Gastrocnemius medialis (tissue), 4 donors: ENCODE measurements at regions not wholly inside any gene's neighbourhood (a gene's known extent, or its start where the extent isn't known, plus 50 kb on each side); places are given as distances from the start of the nearest gene placed in this dataset.
"Not testable (repeated sequence)": the region's sequence is repeated elsewhere in the genome, so short reads cannot be mapped to it uniquely, and the experiment has no call there.

Source experiments
- ATAC-seq, 2 donors: fragments of 150-250 bp; one replicate each; pipeline ENCODE4 v1.9.1; 2016
- DNase-seq, 2 donors: peaks; one replicate each; pipeline ENCODE4 v3.0.0-alpha.2; 2019
- H3K27ac ChIP-seq, 4 donors: fragments of 200-600 bp; sonication (generic); 1 replicate in 1 of 4; 2 replicates in 3 of 4; pipeline ENCODE4 v1.5.1; 2016 to 2018; ENCODE audit warnings: mild to moderate bottlenecking in 2 of 4, moderate library complexity in 1 of 4
- H3K27me3 ChIP-seq, 3 donors: fragments of 200-600 bp; sonication (generic) in 2 of 3; 1 replicate in 1 of 3; 2 replicates in 2 of 3; pipeline versions ENCODE4 v1.5.1 to v1.6.0; 2016 to 2019; ENCODE audit warnings: mild to moderate bottlenecking in 1 of 3, moderate library complexity in 1 of 3
- H3K36me3 ChIP-seq, 2 donors: fragments of 200-600 bp; sonication (generic) in 1 of 2; one replicate each; pipeline ENCODE4 v1.5.1; 2017 to 2018
- H3K4me1 ChIP-seq, 2 donors: fragments of 200-600 bp; sonication (generic) in 1 of 2; one replicate each; pipeline ENCODE4 v1.5.1; 2016 to 2017; ENCODE audit warnings: mild to moderate bottlenecking in 2 of 2
- H3K4me3 ChIP-seq, 4 donors: fragments of 200-600 bp; sonication (generic) in 3 of 4; 1 replicate in 1 of 4; 2 replicates in 3 of 4; pipeline ENCODE4 v1.5.1; 2016 to 2019; ENCODE audit warnings: mild to moderate bottlenecking in 2 of 4
- H3K9me3 ChIP-seq, 3 donors: fragments of 200-600 bp; sonication (generic) in 2 of 3; 1 replicate in 1 of 3; 2 replicates in 2 of 3; pipeline ENCODE4 v1.5.1; 2016 to 2019
- POLR2A ChIP-seq, 2 donors: fragments of 450-650 bp; IDR thresholded peaks; one replicate each; pipeline ENCODE4 v1.6.1; 2017; ENCODE audit warnings: antibody characterized with exemption in 2 of 2, mild to moderate bottlenecking in 2 of 2, moderate library complexity in 2 of 2
- in situ Hi-C, 4 donors: fragments of 200-750 bp; cut with MboI; loops; one replicate each; pipeline versions ENCODE4 v1.15.0 to v1.8.0; 2017; ENCODE audit warnings: low sequenced_read_pairs in 4 of 4
- intact Hi-C: fragments of 100-400 bp; cut with DNase I; formaldehyde crosslinking; loops from one replicate; pipeline ENCODE4 v1.15.1; 2023; ENCODE audit warnings: low total_unique reads
- TF ChIP-seq, protein P1 (sequence below), 5 experiments: fragments of 450-650 bp in 3 of 5; fragments of 200-600 bp in 2 of 5; sonication (generic) in 2 of 5; IDR thresholded peaks in 4 of 5; conservative IDR thresholded peaks in 1 of 5; 1 replicate in 4 of 5; 2 replicates in 1 of 5; pipeline ENCODE4 v1.5.1; 2016 to 2019; ENCODE audit warnings: antibody characterized with exemption in 5 of 5, mild to moderate bottlenecking in 3 of 5, moderate library complexity in 3 of 5

- Histone ChIP-seq H3K4me1 (no peaks in the 10 kb centered on the region), H3K27ac (no peak overlapping the region), H3K9me3 (no peaks in the 10 kb centered on the region), H3K36me3 (no peaks in the 10 kb centered on the region), H3K4me3 (no peak overlapping the region), H3K27me3 (no peaks in the 10 kb centered on the region)
- in situ Hi-C loops, result no loop called here
- intact Hi-C loops, result no loop called here
- TF ChIP-seq, protein P1, sequence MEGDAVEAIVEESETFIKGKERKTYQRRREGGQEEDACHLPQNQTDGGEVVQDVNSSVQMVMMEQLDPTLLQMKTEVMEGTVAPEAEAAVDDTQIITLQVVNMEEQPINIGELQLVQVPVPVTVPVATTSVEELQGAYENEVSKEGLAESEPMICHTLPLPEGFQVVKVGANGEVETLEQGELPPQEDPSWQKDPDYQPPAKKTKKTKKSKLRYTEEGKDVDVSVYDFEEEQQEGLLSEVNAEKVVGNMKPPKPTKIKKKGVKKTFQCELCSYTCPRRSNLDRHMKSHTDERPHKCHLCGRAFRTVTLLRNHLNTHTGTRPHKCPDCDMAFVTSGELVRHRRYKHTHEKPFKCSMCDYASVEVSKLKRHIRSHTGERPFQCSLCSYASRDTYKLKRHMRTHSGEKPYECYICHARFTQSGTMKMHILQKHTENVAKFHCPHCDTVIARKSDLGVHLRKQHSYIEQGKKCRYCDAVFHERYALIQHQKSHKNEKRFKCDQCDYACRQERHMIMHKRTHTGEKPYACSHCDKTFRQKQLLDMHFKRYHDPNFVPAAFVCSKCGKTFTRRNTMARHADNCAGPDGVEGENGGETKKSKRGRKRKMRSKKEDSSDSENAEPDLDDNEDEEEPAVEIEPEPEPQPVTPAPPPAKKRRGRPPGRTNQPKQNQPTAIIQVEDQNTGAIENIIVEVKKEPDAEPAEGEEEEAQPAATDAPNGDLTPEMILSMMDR (IDR thresholded peaks at IDR 0.05 in 4 of 5, conservative IDR thresholded peaks at IDR 0.05 in 1 of 5), result no peak
- TF ChIP-seq POLR2A (IDR thresholded peaks at IDR 0.05), result no peak
- DNase-seq, result no peak
- no peak for ATAC-seq
Observed at GRCh38 chr9:90515510-90515909, 127.1 kb downstream of the DIRAS2 start.

DNA sequence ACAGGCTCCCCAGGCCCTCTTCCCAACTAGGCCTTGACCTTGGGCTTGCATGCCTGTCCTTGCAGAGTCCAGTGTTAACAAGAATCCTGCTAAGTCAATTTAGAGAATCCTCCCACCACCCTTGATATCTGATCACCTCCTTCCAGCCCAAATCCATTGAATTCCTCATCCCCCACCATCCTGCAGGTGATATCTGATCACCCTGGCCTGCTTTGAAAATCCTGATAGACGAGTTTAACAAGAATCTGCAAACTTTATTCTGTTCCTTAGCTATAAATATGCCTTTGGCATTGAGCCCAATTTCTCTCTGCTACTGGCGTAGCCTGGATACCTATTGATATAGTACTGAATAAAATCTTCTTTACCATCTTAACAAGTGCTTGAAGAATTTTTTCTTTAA is 125.5 kb downstream of the DIRAS2 start:
- DNase-seq (no peak), ATAC-seq (no peak)
- intact Hi-C loops (no loop called here), in situ Hi-C loops (no loop called here)
- no peak for TF ChIP-seq POLR2A (IDR thresholded peaks at IDR 0.05)
- TF ChIP-seq, protein P1 (IDR thresholded peaks at IDR 0.05 in 4 of 5, conservative IDR thresholded peaks at IDR 0.05 in 1 of 5), result no peak
- no peaks in the 10 kb centered on the region for H3K36me3 ChIP-seq
- no peaks in the 10 kb centered on the region for H3K4me1 ChIP-seq
- H3K27ac ChIP-seq, result no peak overlapping the region
- no peak overlapping the region for H3K4me3 ChIP-seq
- H3K27me3 ChIP-seq, result no peaks in the 10 kb centered on the region
- no peaks in the 10 kb centered on the region for H3K9me3 ChIP-seq

- no peak for DNase-seq
- Histone ChIP-seq H3K9me3 (no peaks in the 10 kb centered on the region), H3K27me3 (no peaks in the 10 kb centered on the region), H3K4me1 (no peaks in the 10 kb centered on the region), H3K4me3 (no peak overlapping the region), H3K36me3 (no peaks in the 10 kb centered on the region), H3K27ac (no peak overlapping the region)
- TF ChIP-seq, protein P1 (IDR thresholded peaks at IDR 0.05 in 4 of 5, conservative IDR thresholded peaks at IDR 0.05 in 1 of 5), result no peak
- no peak for TF ChIP-seq POLR2A (IDR thresholded peaks at IDR 0.05)
- no peak for ATAC-seq
- in situ Hi-C loops (no loop called here), intact Hi-C loops (no loop called here)
Observed at GRCh38 chr9:90521811-90522570, 120.6 kb downstream of the DIRAS2 start.

DNA sequence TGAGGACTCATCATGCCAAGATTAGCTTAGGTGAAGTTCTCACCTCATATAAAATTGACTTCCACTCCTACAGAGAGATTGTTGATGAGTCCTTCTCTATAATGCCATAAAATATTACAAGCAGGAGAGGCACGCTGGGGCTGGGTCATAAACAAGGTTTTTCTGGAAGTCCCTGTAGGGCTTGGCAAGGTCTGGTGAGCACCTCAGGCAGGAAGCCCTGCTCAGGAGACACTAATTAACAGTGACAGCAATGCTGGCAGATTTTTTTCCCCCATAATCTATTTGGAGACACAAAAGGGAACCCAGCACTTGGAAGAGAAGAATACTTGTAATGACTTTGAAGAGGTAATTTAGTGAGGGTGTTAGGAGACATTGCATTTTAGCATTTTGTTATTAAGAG is 118.7 kb downstream of the DIRAS2 start:
- H3K27ac ChIP-seq, result no peak overlapping the region
- H3K9me3 ChIP-seq, result no peaks in the 10 kb centered on the region
- H3K27me3 ChIP-seq, result peaks cover 0 to 3% (median 0%) of the 10 kb centered on the region in 3 donors
- TF ChIP-seq, protein P1 (IDR thresholded peaks at IDR 0.05 in 4 of 5, conservative IDR thresholded peaks at IDR 0.05 in 1 of 5), result no peak
- no peak for TF ChIP-seq POLR2A (IDR thresholded peaks at IDR 0.05)
- intact Hi-C loops (no loop called here), in situ Hi-C loops (no loop called here)
- H3K36me3 ChIP-seq, result no peaks in the 10 kb centered on the region
- DNase-seq (no peak), ATAC-seq (no peak)
- H3K4me1 ChIP-seq, result no peaks in the 10 kb centered on the region
- no peak overlapping the region for H3K4me3 ChIP-seq

- ATAC-seq (no peak), DNase-seq (no peak)
- Histone ChIP-seq H3K9me3 (no peaks in the 10 kb centered on the region), H3K4me1 (no peaks in the 10 kb centered on the region), H3K27ac (no peak overlapping the region), H3K4me3 (no peak overlapping the region), H3K27me3 (peaks cover 0 to 3% (median 0%) of the 10 kb centered on the region in 3 donors), H3K36me3 (no peaks in the 10 kb centered on the region)
- TF ChIP-seq POLR2A (IDR thresholded peaks at IDR 0.05), result no peak
- TF ChIP-seq, protein P1 (IDR thresholded peaks at IDR 0.05 in 4 of 5, conservative IDR thresholded peaks at IDR 0.05 in 1 of 5), result no peak
- intact Hi-C loops, result no loop called here
- in situ Hi-C loops, result no loop called here
Observed at GRCh38 chr9:90526386-90526785, 116.2 kb downstream of the DIRAS2 start.

GRCh38 chr9:90536094-90536493 is 106.5 kb downstream of the DIRAS2 start:
- H3K9me3 ChIP-seq, H3K4me3 ChIP-seq, in situ Hi-C loops, DNase-seq, H3K4me1 ChIP-seq, H3K27ac ChIP-seq, H3K27me3 ChIP-seq, intact Hi-C loops, H3K36me3 ChIP-seq, ATAC-seq: not testable (repeated sequence)
